ENCODE measurements at regions not wholly inside any gene's neighbourhood (a gene's known extent, or its start where the extent isn't known, plus 50 kb on each side); places are given as distances from the start of the nearest gene placed in this dataset.

GRCh38 chr4:45636175-45636574 lies 487.7 kb downstream of the GABRG1 start (continued):
- TF ChIP-seq ATF7 (IDR thresholded peaks at IDR 0.05) (peak; percentile 50; the same call in 1 of the 2 replicates), ATF7 (CRISPR knock-in tag; IDR thresholded peaks at IDR 0.05) (no peak)

GRCh38 chr4:45629717-45630116 lies 494.1 kb downstream of the GABRG1 start:
- no peaks in the 10 kb centered on the region for H3K27me3 ChIP-seq (ENCODE audit: control insufficient read depth in 1 of 2, insufficient read depth in 2 of 2, low read length in 2 of 2)
- no peaks in the 10 kb centered on the region for H3K36me3 ChIP-seq (replicated peaks in 1 of 2; ENCODE audit: control insufficient read depth in 1 of 2, insufficient read depth in 2 of 2, low read length in 2 of 2)
- peaks cover 13% of the 10 kb centered on the region; the same call in 1 of the 2 replicates for H3K9me3 ChIP-seq (ENCODE audit: low read length)
- no peak overlapping the region for H2AFZ ChIP-seq (ENCODE audit: low read length)
- in situ Hi-C loops (cut with HindIII; ENCODE audit: extremely low pct_ligation_motif_present, low pct_unique_long_range_greater_than_20kb) (no loop called here), intact Hi-C loops (cut with micrococcal nuclease; ENCODE audit: unreplicated experiment) (no loop called here)
- H3K79me2 ChIP-seq (ENCODE audit: insufficient read depth, low read length), result no peaks in the 10 kb centered on the region
- ChIA-PET CTCF (ENCODE audit: low intra/inter-chr PET ratio, low total read pairs) (no interaction called here), POLR2A (no interaction called here)
- H3K9ac ChIP-seq (ENCODE audit: insufficient read depth, low read depth, low read length), result no peak overlapping the region
- no peaks in the 10 kb centered on the region for H4K20me1 ChIP-seq (ENCODE audit: insufficient read depth, low read length)
- no peak overlapping the region for H3K27ac ChIP-seq (ENCODE audit: extremely low read length, insufficient read depth, low read length)
- BruUV-seq (replicated peaks), result no TSS peak
- H3K4me1 ChIP-seq (ENCODE audit: insufficient read depth, low read length), result no peaks in the 10 kb centered on the region
- 0% methylated on average over 1 of the region's 2 CpGs for whole genome bisulfite sequencing (ENCODE audit: low lambda C conversion rate)
- FAIRE-seq (no peak), DNase-seq (ENCODE audit: low spot score) (no peak), ATAC-seq (no peak)
- no peak overlapping the region for H3K4me3 ChIP-seq (replicated peaks in 1 of 3; ENCODE audit: insufficient read depth in 1 of 3, low read depth in 2 of 3, low read length in 3 of 3)
- H3K4me2 ChIP-seq (ENCODE audit: low read depth, low read length), result no peak overlapping the region
- no peak for TF ChIP-seq SP5 (CRISPR knock-in tag; IDR thresholded peaks at IDR 0.05; ENCODE audit: borderline replicate concordance, low read depth)
- no peak for TF ChIP-seq JUN (CRISPR knock-in tag; IDR thresholded peaks at IDR 0.05)
- TF ChIP-seq ZNF333 (CRISPR knock-in tag; IDR thresholded peaks at IDR 0.05; ENCODE audit: borderline replicate concordance), result no peak
- no peak for TF ChIP-seq ZXDC (CRISPR knock-in tag; IDR thresholded peaks at IDR 0.05)
- TF ChIP-seq DZIP1 (CRISPR knock-in tag; IDR thresholded peaks at IDR 0.05), result no peak
- TF ChIP-seq GRHL1 (CRISPR knock-in tag; conservative IDR thresholded peaks at IDR 0.05), result no peak
- TF ChIP-seq SMC3 (IDR thresholded peaks at IDR 0.05; ENCODE audit: low read length), result no peak
- no peak for TF ChIP-seq CBFB (CRISPR knock-in tag; IDR thresholded peaks at IDR 0.05)
- no peak for TF ChIP-seq ZNF589 (CRISPR knock-in tag; conservative IDR thresholded peaks at IDR 0.05)
- TF ChIP-seq SOX6 (IDR thresholded peaks at IDR 0.05), result no peak
- TF ChIP-seq SOX6 (CRISPR knock-in tag; IDR thresholded peaks at IDR 0.05), result no peak
- TF ChIP-seq ZKSCAN1 (IDR thresholded peaks at IDR 0.05; ENCODE audit: low read length), result no peak
- no peak for TF ChIP-seq ZNF780A (CRISPR knock-in tag; IDR thresholded peaks at IDR 0.05)
- no peak for TF ChIP-seq TARDBP (CRISPR knock-in tag; IDR thresholded peaks at IDR 0.05)
- no peak for TF ChIP-seq ZFP36L2 (CRISPR knock-in tag; IDR thresholded peaks at IDR 0.05)
- no peak for TF ChIP-seq WIZ (CRISPR knock-in tag; IDR thresholded peaks at IDR 0.05)

All from HepG2 (cell line).